GM19438 (cell line): ENCODE measurements at regions not wholly inside any gene's neighbourhood (a gene's known extent, or its start where the extent isn't known, plus 50 kb on each side); places are given as distances from the start of the nearest gene placed in this dataset.

Experiments used
- ATAC-seq: cut with Tn5 transposase; IDR thresholded peaks from one replicate; pipeline ENCODE4 v1.9.1; 2021; ENCODE audit warnings: low read depth; ENCODE audit not compliant: unreplicated experiment

GRCh38 chr6:170232186-170233002 is 58.5 kb downstream of the DLL1 start:
- no peak for ATAC-seq

GRCh38 chr6:170231293-170232185 is 59.3 kb downstream of the DLL1 start:
- ATAC-seq, result no peak

- no peak for ATAC-seq
Observed at GRCh38 chr6:170230520-170231292, 60.2 kb downstream of the DLL1 start.

- ATAC-seq, result no peak
Observed at GRCh38 chr6:170229851-170230519, 60.9 kb downstream of the DLL1 start.

GRCh38 chr6:170229396-170229795 is 61.5 kb downstream of the DLL1 start:
- ATAC-seq, result no peak

- ATAC-seq, result no peak
Observed at GRCh38 chr6:170228946-170229310, 62.0 kb downstream of the DLL1 start.

- no peak for ATAC-seq
Observed at GRCh38 chr6:170227996-170228945, 62.6 kb downstream of the DLL1 start.

GRCh38 chr6:170227521-170227983 is 63.3 kb downstream of the DLL1 start:
- no peak for ATAC-seq

- no peak for ATAC-seq
Observed at GRCh38 chr6:170226647-170227046, 64.2 kb downstream of the DLL1 start.

- no peak for ATAC-seq
Observed at GRCh38 chr6:170225852-170226417, 64.9 kb downstream of the DLL1 start.

- no peak for ATAC-seq
Observed at GRCh38 chr6:170224694-170225660, 65.9 kb downstream of the DLL1 start.

- no peak for ATAC-seq
Observed at GRCh38 chr6:170223718-170224693, 66.9 kb downstream of the DLL1 start.

GRCh38 chr6:170222498-170223471 is 68.1 kb downstream of the DLL1 start:
- ATAC-seq, result no peak

GRCh38 chr6:170221753-170222400 is 69.0 kb downstream of the DLL1 start:
- ATAC-seq, result no peak
